TTC549 (cell line): ENCODE measurements at regions not wholly inside any gene's neighbourhood (a gene's known extent, or its start where the extent isn't known, plus 50 kb on each side); places are given as distances from the start of the nearest gene placed in this dataset.

Source experiments
- FAIRE-seq: peaks from 2 replicates; lab custom pipeline; 2012; peaks lifted over from hg19 to GRCh38; lab: Jason Lieb, UNC

GRCh38 chr13:58051807-58052375 lies 420.3 kb downstream of the PCDH17 start:
- FAIRE-seq = no peak

- FAIRE-seq = no peak
These were observed 424.9 kb downstream of the PCDH17 start for GRCh38 chr13:58056426-58056825.

GRCh38 chr13:58059624-58060023 lies 428.1 kb downstream of the PCDH17 start:
- no peak for FAIRE-seq

- no peak for FAIRE-seq
These were observed 449.3 kb downstream of the PCDH17 start for GRCh38 chr13:58080806-58081205.

GRCh38 chr13:58081301-58081820 lies 449.8 kb downstream of the PCDH17 start:
- no peak for FAIRE-seq

- FAIRE-seq = no peak
These were observed 451.5 kb downstream of the PCDH17 start for GRCh38 chr13:58083064-58083463.

- no peak for FAIRE-seq
These were observed 453.7 kb downstream of the PCDH17 start for GRCh38 chr13:58085274-58085673.

- FAIRE-seq = no peak
These were observed 454.3 kb downstream of the PCDH17 start for GRCh38 chr13:58085819-58086218.

- no peak for FAIRE-seq
These were observed 456.0 kb downstream of the PCDH17 start for GRCh38 chr13:58087566-58087965.

GRCh38 chr13:58093394-58093793 lies 461.9 kb downstream of the PCDH17 start:
- FAIRE-seq = no peak

- no peak for FAIRE-seq
These were observed 466.3 kb downstream of the PCDH17 start for GRCh38 chr13:58097831-58098230.

GRCh38 chr13:58119351-58119750 lies 487.8 kb downstream of the PCDH17 start:
- FAIRE-seq = no peak

- no peak for FAIRE-seq
These were observed 488.3 kb downstream of the PCDH17 start for GRCh38 chr13:58119804-58120203.

GRCh38 chr13:58126496-58126895 lies 495.0 kb downstream of the PCDH17 start:
- FAIRE-seq = no peak

- FAIRE-seq = no peak
These were observed 502.5 kb downstream of the PCDH17 start for GRCh38 chr13:58134012-58134411.

- FAIRE-seq = no peak
These were observed 503.0 kb downstream of the PCDH17 start for GRCh38 chr13:58134525-58134924.

- FAIRE-seq = no peak
These were observed 511.4 kb downstream of the PCDH17 start for GRCh38 chr13:58142952-58143351.

- no peak for FAIRE-seq
These were observed 513.1 kb downstream of the PCDH17 start for GRCh38 chr13:58144616-58145015.

GRCh38 chr13:58151452-58151851 lies 519.9 kb downstream of the PCDH17 start:
- FAIRE-seq = no peak

GRCh38 chr13:58160980-58161379 lies 529.4 kb downstream of the PCDH17 start:
- FAIRE-seq = no peak

GRCh38 chr13:58165617-58166016 lies 534.1 kb downstream of the PCDH17 start:
- FAIRE-seq = no peak

- FAIRE-seq = no peak
These were observed 549.6 kb downstream of the PCDH17 start for GRCh38 chr13:58181111-58181510.

GRCh38 chr13:58187881-58188280 lies 556.3 kb downstream of the PCDH17 start:
- FAIRE-seq = no peak

GRCh38 chr13:58190577-58190976 lies 559.0 kb downstream of the PCDH17 start:
- FAIRE-seq = no peak

- FAIRE-seq = no peak
These were observed 560.2 kb downstream of the PCDH17 start for GRCh38 chr13:58191754-58192153.
